ENCODE measurements at regions not wholly inside any gene's neighbourhood (a gene's known extent, or its start where the extent isn't known, plus 50 kb on each side); places are given as distances from the start of the nearest gene placed in this dataset.

DNA sequence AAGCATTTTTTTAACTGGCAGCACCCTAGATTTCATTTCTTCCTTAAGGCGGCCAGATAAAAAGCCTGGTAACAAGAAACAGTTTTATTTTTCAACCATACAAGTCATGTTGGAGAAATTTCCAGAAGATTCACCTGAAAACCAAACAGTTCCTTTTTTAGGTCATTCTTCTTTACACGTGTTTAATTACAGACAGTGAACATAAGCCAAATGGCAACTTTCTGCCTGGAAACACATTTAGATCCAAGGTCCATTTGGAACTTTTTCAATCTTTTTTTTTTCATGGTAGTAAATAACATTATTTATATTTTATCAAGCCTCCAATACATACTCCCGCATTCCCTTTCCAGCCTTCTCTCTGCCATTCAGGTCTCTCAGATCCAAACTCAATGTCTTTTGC, 886.1 kb upstream of the MIR17HG start:
- ATAC-seq (no peak), DNase-seq (ENCODE audit: low read depth, low spot score) (no peak)
- TF ChIP-seq SP1 (IDR thresholded peaks at IDR 0.05; ENCODE audit: low read depth), result no peak
- TF ChIP-seq, protein P1, sequence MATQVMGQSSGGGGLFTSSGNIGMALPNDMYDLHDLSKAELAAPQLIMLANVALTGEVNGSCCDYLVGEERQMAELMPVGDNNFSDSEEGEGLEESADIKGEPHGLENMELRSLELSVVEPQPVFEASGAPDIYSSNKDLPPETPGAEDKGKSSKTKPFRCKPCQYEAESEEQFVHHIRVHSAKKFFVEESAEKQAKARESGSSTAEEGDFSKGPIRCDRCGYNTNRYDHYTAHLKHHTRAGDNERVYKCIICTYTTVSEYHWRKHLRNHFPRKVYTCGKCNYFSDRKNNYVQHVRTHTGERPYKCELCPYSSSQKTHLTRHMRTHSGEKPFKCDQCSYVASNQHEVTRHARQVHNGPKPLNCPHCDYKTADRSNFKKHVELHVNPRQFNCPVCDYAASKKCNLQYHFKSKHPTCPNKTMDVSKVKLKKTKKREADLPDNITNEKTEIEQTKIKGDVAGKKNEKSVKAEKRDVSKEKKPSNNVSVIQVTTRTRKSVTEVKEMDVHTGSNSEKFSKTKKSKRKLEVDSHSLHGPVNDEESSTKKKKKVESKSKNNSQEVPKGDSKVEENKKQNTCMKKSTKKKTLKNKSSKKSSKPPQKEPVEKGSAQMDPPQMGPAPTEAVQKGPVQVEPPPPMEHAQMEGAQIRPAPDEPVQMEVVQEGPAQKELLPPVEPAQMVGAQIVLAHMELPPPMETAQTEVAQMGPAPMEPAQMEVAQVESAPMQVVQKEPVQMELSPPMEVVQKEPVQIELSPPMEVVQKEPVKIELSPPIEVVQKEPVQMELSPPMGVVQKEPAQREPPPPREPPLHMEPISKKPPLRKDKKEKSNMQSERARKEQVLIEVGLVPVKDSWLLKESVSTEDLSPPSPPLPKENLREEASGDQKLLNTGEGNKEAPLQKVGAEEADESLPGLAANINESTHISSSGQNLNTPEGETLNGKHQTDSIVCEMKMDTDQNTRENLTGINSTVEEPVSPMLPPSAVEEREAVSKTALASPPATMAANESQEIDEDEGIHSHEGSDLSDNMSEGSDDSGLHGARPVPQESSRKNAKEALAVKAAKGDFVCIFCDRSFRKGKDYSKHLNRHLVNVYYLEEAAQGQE (IDR thresholded peaks at IDR 0.05; ENCODE audit: low read depth), result no peak
- TF ChIP-seq EGR1 (IDR thresholded peaks at IDR 0.05; ENCODE audit: low read depth), result no peak
- TF ChIP-seq TCF7L2 (IDR thresholded peaks at IDR 0.05; ENCODE audit: borderline replicate concordance, extremely low read depth, insufficient read depth, insufficient read length), result no peak
- ChIA-PET CTCF (no interaction called here), RAD21 (ENCODE audit: low non-redundant PET in 1 of 2, low total read pairs in 2 of 2, uncharacterized antibody in 2 of 2, unreplicated experiment in 2 of 2) (no interaction called here), POLR2A (no interaction called here)
- H3K9me2 ChIP-seq (ENCODE audit: insufficient read depth), result no peaks in the 10 kb centered on the region
- H3K4me2 ChIP-seq (ENCODE audit: low read length), result no peak overlapping the region
- no peaks in the 10 kb centered on the region; a peak in 1 of 4 replicates for H3K9me3 ChIP-seq (ENCODE audit: control insufficient read depth in 1 of 2, insufficient read depth in 1 of 2, low read depth in 1 of 2, low read length in 2 of 2)
- H3K4me1 ChIP-seq (ENCODE audit: control insufficient read depth in 1 of 2, insufficient read depth in 2 of 2, low read length in 2 of 2), result no peaks in the 10 kb centered on the region
- H4K20me1 ChIP-seq (ENCODE audit: insufficient read depth), result no peaks in the 10 kb centered on the region
- no peak overlapping the region for H3K4me3 ChIP-seq (replicated peaks in 1 of 2; ENCODE audit: low read depth in 1 of 2, low read length in 2 of 2)
- no peak overlapping the region for H3K27ac ChIP-seq (ENCODE audit: low read depth, low read length)
- H3K27me3 ChIP-seq (ENCODE audit: insufficient read depth, low read length), result no peaks in the 10 kb centered on the region
- H3K79me2 ChIP-seq (ENCODE audit: insufficient read depth, low read length), result no peaks in the 10 kb centered on the region
- intact Hi-C loops (cut with micrococcal nuclease), result no loop called here
- BruUV-seq (replicated peaks), result no TSS peak
- no peak overlapping the region for H2AFZ ChIP-seq (ENCODE audit: low read depth, low read length, poor library complexity, severe bottlenecking)
- H3K36me3 ChIP-seq (ENCODE audit: control insufficient read depth in 1 of 2, insufficient read depth in 2 of 2, low read length in 2 of 2), result no peaks in the 10 kb centered on the region
- no peak overlapping the region for H3K9ac ChIP-seq (ENCODE audit: low read length)

DNA sequence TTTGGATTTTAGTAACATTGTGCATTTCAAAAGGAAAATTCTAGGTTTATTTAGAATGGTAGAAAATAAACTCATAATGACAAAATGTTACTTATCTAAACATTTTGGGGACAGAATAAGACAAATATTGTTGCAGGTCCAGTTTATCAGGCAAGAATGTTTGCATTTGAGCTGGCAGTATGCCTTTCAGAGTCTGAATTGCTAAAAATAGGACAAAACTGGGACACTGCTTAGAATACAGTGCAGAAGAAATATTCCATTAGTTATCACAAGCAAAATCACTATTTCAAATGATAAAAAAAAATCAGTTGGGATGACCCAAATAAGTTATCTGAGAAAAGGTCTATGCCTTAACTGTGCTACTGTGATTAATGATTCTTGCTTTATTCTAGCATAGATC, 870.3 kb upstream of the MIR17HG start:
- BruUV-seq (replicated peaks), result no TSS peak
- DNase-seq (ENCODE audit: low read depth, low spot score), result no peak
- H2AFZ ChIP-seq (ENCODE audit: low read depth, low read length, poor library complexity, severe bottlenecking), result no peak overlapping the region
- H3K9ac ChIP-seq (ENCODE audit: low read length), result no peak overlapping the region
- CTCF ChIA-PET, result no interaction called here
- no peaks in the 10 kb centered on the region for H3K9me2 ChIP-seq (ENCODE audit: insufficient read depth)
- no peaks in the 10 kb centered on the region for H4K20me1 ChIP-seq (ENCODE audit: insufficient read depth)
- H3K27me3 ChIP-seq (ENCODE audit: insufficient read depth, low read length), result no peaks in the 10 kb centered on the region
- no peak for ATAC-seq
- H3K27ac ChIP-seq (ENCODE audit: low read depth, low read length), result no peak overlapping the region
- no peaks in the 10 kb centered on the region for H3K79me2 ChIP-seq (ENCODE audit: insufficient read depth, low read length)
- intact Hi-C loops (cut with micrococcal nuclease), result no loop called here
- H3K9me3 ChIP-seq (ENCODE audit: control insufficient read depth in 1 of 2, insufficient read depth in 1 of 2, low read depth in 1 of 2, low read length in 2 of 2), result no peaks in the 10 kb centered on the region
- no peak overlapping the region for H3K4me2 ChIP-seq (ENCODE audit: low read length)
- POLR2A ChIA-PET, result no interaction called here
- RAD21 ChIA-PET (ENCODE audit: low non-redundant PET in 1 of 2, low total read pairs in 2 of 2, uncharacterized antibody in 2 of 2, unreplicated experiment in 2 of 2), result no interaction called here
- H3K4me1 ChIP-seq (ENCODE audit: control insufficient read depth in 1 of 2, insufficient read depth in 2 of 2, low read length in 2 of 2), result no peaks in the 10 kb centered on the region
- no peak overlapping the region for H3K4me3 ChIP-seq (replicated peaks in 1 of 2; ENCODE audit: low read depth in 1 of 2, low read length in 2 of 2)
- H3K36me3 ChIP-seq (ENCODE audit: control insufficient read depth in 1 of 2, insufficient read depth in 2 of 2, low read length in 2 of 2), result no peaks in the 10 kb centered on the region
- TF ChIP-seq SIN3A (IDR thresholded peaks at IDR 0.05; ENCODE audit: low read depth), result no peak
- TF ChIP-seq, protein P1 (IDR thresholded peaks at IDR 0.05; ENCODE audit: low read depth), result no peak
- TF ChIP-seq POLR2A (IDR thresholded peaks at IDR 0.05; ENCODE audit: borderline replicate concordance, extremely low read depth, insufficient read depth, insufficient read length), result no peak
- TF ChIP-seq, protein P2, sequence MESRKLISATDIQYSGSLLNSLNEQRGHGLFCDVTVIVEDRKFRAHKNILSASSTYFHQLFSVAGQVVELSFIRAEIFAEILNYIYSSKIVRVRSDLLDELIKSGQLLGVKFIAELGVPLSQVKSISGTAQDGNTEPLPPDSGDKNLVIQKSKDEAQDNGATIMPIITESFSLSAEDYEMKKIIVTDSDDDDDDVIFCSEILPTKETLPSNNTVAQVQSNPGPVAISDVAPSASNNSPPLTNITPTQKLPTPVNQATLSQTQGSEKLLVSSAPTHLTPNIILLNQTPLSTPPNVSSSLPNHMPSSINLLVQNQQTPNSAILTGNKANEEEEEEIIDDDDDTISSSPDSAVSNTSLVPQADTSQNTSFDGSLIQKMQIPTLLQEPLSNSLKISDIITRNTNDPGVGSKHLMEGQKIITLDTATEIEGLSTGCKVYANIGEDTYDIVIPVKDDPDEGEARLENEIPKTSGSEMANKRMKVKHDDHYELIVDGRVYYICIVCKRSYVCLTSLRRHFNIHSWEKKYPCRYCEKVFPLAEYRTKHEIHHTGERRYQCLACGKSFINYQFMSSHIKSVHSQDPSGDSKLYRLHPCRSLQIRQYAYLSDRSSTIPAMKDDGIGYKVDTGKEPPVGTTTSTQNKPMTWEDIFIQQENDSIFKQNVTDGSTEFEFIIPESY (IDR thresholded peaks at IDR 0.05; ENCODE audit: extremely low read depth, insufficient replicate concordance, low read length), result no peak
- no peak for TF ChIP-seq EZH2phosphoT487 (IDR thresholded peaks at IDR 0.05; ENCODE audit: borderline replicate concordance)
- no peak for TF ChIP-seq ZNF274 (IDR thresholded peaks at IDR 0.05; ENCODE audit: low read depth, low read length)
- TF ChIP-seq EZH2 (IDR thresholded peaks at IDR 0.05), result no peak
- no peak for TF ChIP-seq EGR1 (IDR thresholded peaks at IDR 0.05; ENCODE audit: low read depth)
- TF ChIP-seq, protein P3, sequence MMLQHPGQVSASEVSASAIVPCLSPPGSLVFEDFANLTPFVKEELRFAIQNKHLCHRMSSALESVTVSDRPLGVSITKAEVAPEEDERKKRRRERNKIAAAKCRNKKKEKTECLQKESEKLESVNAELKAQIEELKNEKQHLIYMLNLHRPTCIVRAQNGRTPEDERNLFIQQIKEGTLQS (IDR thresholded peaks at IDR 0.05), result no peak

All from HCT116 (cell line).